GM23338 (cell line): ENCODE measurements at regions not wholly inside any gene's neighbourhood (a gene's known extent, or its start where the extent isn't known, plus 50 kb on each side); places are given as distances from the start of the nearest gene placed in this dataset.

Experiments
- ATAC-seq: fragments of 200-7000 bp; cut with Tn5 transposase; 3 replicates; pipeline ENCODE4 v1.9.1; 2020
- DNase-seq: peaks from one replicate; pipeline ENCODE4 v3.0.0-alpha.2; 2015; ENCODE audit warnings: low spot score
- H2AFZ ChIP-seq: fragments of 200-600 bp; sonication (generic); 2 replicates; pipeline ENCODE4 v1.8.0; 2016; ENCODE audit warnings: antibody characterized with exemption, mild to moderate bottlenecking, moderate library complexity
- H3F3A ChIP-seq: fragments of 200-600 bp; sonication (generic); replicated peaks from 2 replicates; pipeline ENCODE4 v1.8.0; 2017; ENCODE audit warnings: antibody characterized with exemption, mixed run types, low read depth
- H3K27ac ChIP-seq: fragments of 200-600 bp; sonication (generic); 2 replicates; pipeline ENCODE4 v1.6.1; 2016; ENCODE audit warnings: low read depth
- H3K27me3 ChIP-seq: fragments of 200-600 bp; sonication (generic); 2 replicates; pipeline ENCODE4 v1.8.0; 2016; ENCODE audit warnings: mild to moderate bottlenecking, mixed run types, moderate library complexity; ENCODE audit not compliant: insufficient read depth
- H3K36me3 ChIP-seq: fragments of 200-600 bp; sonication (generic); 2 replicates; pipeline ENCODE4 v1.8.0; 2016; ENCODE audit warnings: mild to moderate bottlenecking; ENCODE audit not compliant: insufficient read depth
- H3K4me1 ChIP-seq: fragments of 200-600 bp; sonication (generic); 2 replicates; pipeline ENCODE4 v1.8.0; 2016; ENCODE audit warnings: mild to moderate bottlenecking, moderate library complexity; ENCODE audit not compliant: insufficient read depth
- H3K4me2 ChIP-seq: fragments of 200-600 bp; sonication (generic); 2 replicates; pipeline ENCODE4 v1.7.1; 2017; ENCODE audit warnings: mixed run types
- H3K4me3 ChIP-seq: fragments of 200-600 bp; sonication (generic); 2 replicates; pipeline ENCODE4 v1.6.1; 2016; ENCODE audit warnings: mixed run types
- H3K79me2 ChIP-seq: fragments of 200-600 bp; sonication (generic); replicated peaks from 2 replicates; pipeline ENCODE4 v1.8.0; 2017; ENCODE audit warnings: mild to moderate bottlenecking; ENCODE audit not compliant: insufficient read depth
- H3K9me2 ChIP-seq: fragments of 200-600 bp; sonication (generic); 2 replicates; pipeline ENCODE4 v1.8.0; 2017; ENCODE audit not compliant: insufficient read depth
- H4K20me1 ChIP-seq: fragments of 200-600 bp; sonication (generic); replicated peaks from 2 replicates; pipeline ENCODE4 v1.8.0; 2017; ENCODE audit warnings: mild to moderate bottlenecking; ENCODE audit not compliant: insufficient read depth
- H3K27ac Mint-ChIP-seq: 2 replicates; pipeline ENCODE4 v1.8.0; 2020; ENCODE audit warnings: inconsistent platforms, mild to moderate bottlenecking, moderate library complexity, mixed read lengths
- H3K27me3 Mint-ChIP-seq: 3 replicates; pipeline ENCODE4 v1.8.0; 2022; ENCODE audit warnings: low read depth, mild to moderate bottlenecking, moderate library complexity, mixed read lengths, inconsistent platforms; ENCODE audit not compliant: insufficient read depth, poor library complexity
- H3K36me3 Mint-ChIP-seq: 3 replicates; pipeline ENCODE4 v1.8.0; 2021; ENCODE audit warnings: low read depth, mild to moderate bottlenecking, inconsistent platforms, moderate library complexity, mixed read lengths
- H3K4me1 Mint-ChIP-seq: 3 replicates; pipeline ENCODE4 v1.8.0; 2020; ENCODE audit warnings: mild to moderate bottlenecking, inconsistent platforms, mixed read lengths
- H3K4me3 Mint-ChIP-seq: 3 replicates; pipeline ENCODE4 v1.8.0; 2021; ENCODE audit warnings: moderate library complexity, mild to moderate bottlenecking, inconsistent platforms, mixed read lengths
- H3K9me3 Mint-ChIP-seq: 3 replicates; pipeline ENCODE4 v1.8.0; 2020; ENCODE audit warnings: moderate library complexity, mild to moderate bottlenecking, inconsistent platforms, mixed read lengths
- CREB1 ChIP-seq: fragments of 250-450 bp; sonication (Bioruptor Pico); IDR thresholded peaks from 2 replicates; pipeline ENCODE4 v1.5.0; 2020; ENCODE audit warnings: low read depth, mild to moderate bottlenecking, moderate library complexity
- CTCF ChIP-seq, 2 experiments: fragments of 200-600 bp in 1 of 2; sonication (generic) in 1 of 2; conservative IDR thresholded peaks; 2 replicates each; pipeline versions ENCODE4 v1.5.1 to v1.6.1; 2016 to 2017; ENCODE audit warnings: antibody characterized with exemption in 2 of 2, low read depth in 2 of 2, mild to moderate bottlenecking in 2 of 2, moderate library complexity in 1 of 2
- ETS1 ChIP-seq: IDR thresholded peaks from 2 replicates; pipeline ENCODE4 v1.6.1; 2016; ENCODE audit warnings: antibody characterized with exemption
- EZH2 ChIP-seq: fragments of 200-600 bp; sonication (generic); IDR thresholded peaks from one replicate; pipeline ENCODE4 v1.8.0; 2017; ENCODE audit warnings: antibody characterized with exemption, mild to moderate bottlenecking, low read depth; ENCODE audit not compliant: unreplicated experiment
- EZH2phosphoT487 ChIP-seq: fragments of 200-600 bp; sonication (generic); IDR thresholded peaks from one replicate; pipeline ENCODE4 v1.8.1; 2018; ENCODE audit warnings: antibody characterized with exemption; ENCODE audit not compliant: unreplicated experiment
- JUNB ChIP-seq: IDR thresholded peaks from one replicate; pipeline ENCODE4 v1.6.1; 2016; ENCODE audit warnings: antibody characterized with exemption; ENCODE audit not compliant: unreplicated experiment
- NANOG ChIP-seq: IDR thresholded peaks from 2 replicates; pipeline ENCODE4 v1.6.1; 2016; ENCODE audit warnings: antibody characterized with exemption, borderline replicate concordance
- POLR2AphosphoS5 ChIP-seq: IDR thresholded peaks from 2 replicates; pipeline ENCODE4 v1.6.1; 2016; ENCODE audit warnings: antibody characterized with exemption, low read depth
- REST ChIP-seq: IDR thresholded peaks from one replicate; pipeline ENCODE4 v1.6.1; 2018; ENCODE audit warnings: antibody characterized with exemption; ENCODE audit not compliant: unreplicated experiment
- STAT1 ChIP-seq: IDR thresholded peaks from one replicate; pipeline ENCODE4 v1.6.1; 2016; ENCODE audit warnings: antibody characterized with exemption; ENCODE audit not compliant: unreplicated experiment
- ZNF114 ChIP-seq: fragments of 250-450 bp; sonication (Bioruptor Pico); IDR thresholded peaks from 2 replicates; pipeline ENCODE4 v1.5.0; 2020; ENCODE audit warnings: mild to moderate bottlenecking, moderate library complexity
- ZNF331 ChIP-seq: fragments of 250-450 bp; sonication (Bioruptor Pico); IDR thresholded peaks from 2 replicates; pipeline ENCODE4 v1.5.0; 2020; ENCODE audit warnings: low read depth, mild to moderate bottlenecking, moderate library complexity
- TF ChIP-seq, protein P1 (sequence below): fragments of 250-450 bp; sonication (Bioruptor Pico); IDR thresholded peaks from 2 replicates; pipeline ENCODE4 v1.5.0; 2020; ENCODE audit warnings: mild to moderate bottlenecking, moderate library complexity

- Mint-ChIP-seq H3K27ac (no peak overlapping the region), H3K36me3 (no peaks in the 10 kb centered on the region), H3K4me1 (peaks cover 9% of the 10 kb centered on the region), H3K9me3 (no peaks in the 10 kb centered on the region; the same call in 2 of the 3 replicates), H3K4me3 (no peak overlapping the region), H3K27me3 (peaks cover 6% of the 10 kb centered on the region)
- Histone ChIP-seq H3K4me1 (0 out of 2 replicates have a peak, but pooled peaks cover 4% of the 10 kb centered on the region), H3K36me3 (no peaks in the 10 kb centered on the region), H3K27ac (no peak overlapping the region), H3K27me3 (no peaks in the 10 kb centered on the region), H3K79me2 (no peaks in the 10 kb centered on the region), H2AFZ (peak overlapping the region; percentile 56), H3K4me2 (no peak overlapping the region), H3K9me2 (no peaks in the 10 kb centered on the region), H3K4me3 (no peak overlapping the region), H4K20me1 (no peaks in the 10 kb centered on the region), H3F3A (no peaks in the 10 kb centered on the region)
- ATAC-seq: no peak
- no peak for TF ChIP-seq NANOG
- TF ChIP-seq STAT1: no peak
- no peak for TF ChIP-seq ZNF331 (CRISPR knock-in tag)
- no peak for TF ChIP-seq CREB1 (CRISPR knock-in tag)
- TF ChIP-seq CTCF (conservative IDR thresholded peaks at IDR 0.05; ENCODE audit: low read depth in 2 of 2): no peak
- no peak for TF ChIP-seq ETS1
- TF ChIP-seq REST: no peak
- TF ChIP-seq EZH2: no peak
- no peak for TF ChIP-seq ZNF114 (CRISPR knock-in tag)
- no peak for TF ChIP-seq POLR2AphosphoS5
- TF ChIP-seq EZH2phosphoT487: no peak
- TF ChIP-seq, protein P1, sequence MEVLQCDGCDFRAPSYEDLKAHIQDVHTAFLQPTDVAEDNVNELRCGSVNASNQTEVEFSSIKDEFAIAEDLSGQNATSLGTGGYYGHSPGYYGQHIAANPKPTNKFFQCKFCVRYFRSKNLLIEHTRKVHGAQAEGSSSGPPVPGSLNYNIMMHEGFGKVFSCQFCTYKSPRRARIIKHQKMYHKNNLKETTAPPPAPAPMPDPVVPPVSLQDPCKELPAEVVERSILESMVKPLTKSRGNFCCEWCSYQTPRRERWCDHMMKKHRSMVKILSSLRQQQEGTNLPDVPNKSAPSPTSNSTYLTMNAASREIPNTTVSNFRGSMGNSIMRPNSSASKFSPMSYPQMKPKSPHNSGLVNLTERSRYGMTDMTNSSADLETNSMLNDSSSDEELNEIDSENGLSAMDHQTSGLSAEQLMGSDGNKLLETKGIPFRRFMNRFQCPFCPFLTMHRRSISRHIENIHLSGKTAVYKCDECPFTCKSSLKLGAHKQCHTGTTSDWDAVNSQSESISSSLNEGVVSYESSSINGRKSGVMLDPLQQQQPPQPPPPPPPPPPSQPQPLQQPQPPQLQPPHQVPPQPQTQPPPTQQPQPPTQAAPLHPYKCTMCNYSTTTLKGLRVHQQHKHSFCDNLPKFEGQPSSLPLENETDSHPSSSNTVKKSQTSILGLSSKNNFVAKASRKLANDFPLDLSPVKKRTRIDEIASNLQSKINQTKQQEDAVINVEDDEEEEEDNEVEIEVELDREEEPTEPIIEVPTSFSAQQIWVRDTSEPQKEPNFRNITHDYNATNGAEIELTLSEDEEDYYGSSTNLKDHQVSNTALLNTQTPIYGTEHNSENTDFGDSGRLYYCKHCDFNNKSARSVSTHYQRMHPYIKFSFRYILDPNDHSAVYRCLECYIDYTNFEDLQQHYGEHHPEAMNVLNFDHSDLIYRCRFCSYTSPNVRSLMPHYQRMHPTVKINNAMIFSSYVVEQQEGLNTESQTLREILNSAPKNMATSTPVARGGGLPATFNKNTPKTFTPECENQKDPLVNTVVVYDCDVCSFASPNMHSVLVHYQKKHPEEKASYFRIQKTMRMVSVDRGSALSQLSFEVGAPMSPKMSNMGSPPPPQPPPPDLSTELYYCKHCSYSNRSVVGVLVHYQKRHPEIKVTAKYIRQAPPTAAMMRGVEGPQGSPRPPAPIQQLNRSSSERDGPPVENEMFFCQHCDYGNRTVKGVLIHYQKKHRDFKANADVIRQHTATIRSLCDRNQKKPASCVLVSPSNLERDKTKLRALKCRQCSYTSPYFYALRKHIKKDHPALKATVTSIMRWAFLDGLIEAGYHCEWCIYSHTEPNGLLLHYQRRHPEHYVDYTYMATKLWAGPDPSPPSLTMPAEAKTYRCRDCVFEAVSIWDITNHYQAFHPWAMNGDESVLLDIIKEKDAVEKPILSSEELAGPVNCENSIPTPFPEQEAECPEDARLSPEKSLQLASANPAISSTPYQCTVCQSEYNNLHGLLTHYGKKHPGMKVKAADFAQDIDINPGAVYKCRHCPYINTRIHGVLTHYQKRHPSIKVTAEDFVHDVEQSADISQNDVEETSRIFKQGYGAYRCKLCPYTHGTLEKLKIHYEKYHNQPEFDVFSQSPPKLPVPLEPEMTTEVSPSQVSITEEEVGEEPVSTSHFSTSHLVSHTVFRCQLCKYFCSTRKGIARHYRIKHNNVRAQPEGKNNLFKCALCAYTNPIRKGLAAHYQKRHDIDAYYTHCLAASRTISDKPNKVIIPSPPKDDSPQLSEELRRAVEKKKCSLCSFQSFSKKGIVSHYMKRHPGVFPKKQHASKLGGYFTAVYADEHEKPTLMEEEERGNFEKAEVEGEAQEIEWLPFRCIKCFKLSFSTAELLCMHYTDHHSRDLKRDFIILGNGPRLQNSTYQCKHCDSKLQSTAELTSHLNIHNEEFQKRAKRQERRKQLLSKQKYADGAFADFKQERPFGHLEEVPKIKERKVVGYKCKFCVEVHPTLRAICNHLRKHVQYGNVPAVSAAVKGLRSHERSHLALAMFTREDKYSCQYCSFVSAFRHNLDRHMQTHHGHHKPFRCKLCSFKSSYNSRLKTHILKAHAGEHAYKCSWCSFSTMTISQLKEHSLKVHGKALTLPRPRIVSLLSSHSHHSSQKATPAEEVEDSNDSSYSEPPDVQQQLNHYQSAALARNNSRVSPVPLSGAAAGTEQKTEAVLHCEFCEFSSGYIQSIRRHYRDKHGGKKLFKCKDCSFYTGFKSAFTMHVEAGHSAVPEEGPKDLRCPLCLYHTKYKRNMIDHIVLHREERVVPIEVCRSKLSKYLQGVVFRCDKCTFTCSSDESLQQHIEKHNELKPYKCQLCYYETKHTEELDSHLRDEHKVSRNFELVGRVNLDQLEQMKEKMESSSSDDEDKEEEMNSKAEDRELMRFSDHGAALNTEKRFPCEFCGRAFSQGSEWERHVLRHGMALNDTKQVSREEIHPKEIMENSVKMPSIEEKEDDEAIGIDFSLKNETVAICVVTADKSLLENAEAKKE (CRISPR knock-in tag): no peak
- TF ChIP-seq JUNB: no peak
- DNase-seq: no peak
Observed at GRCh38 chr11:69970785-69971535, 107.2 kb upstream of the ANO1 start.
